RWPE2 (cell line): ENCODE measurements at regions not wholly inside any gene's neighbourhood (a gene's known extent, or its start where the extent isn't known, plus 50 kb on each side); places are given as distances from the start of the nearest gene placed in this dataset.

Experiments used
- ATAC-seq: fragments of 200-7000 bp; cut with Tn5 transposase; 3 replicates; pipeline ENCODE4 v1.9.1; 2021; ENCODE audit warnings: low read depth
- DNase-seq: peaks from one replicate; pipeline ENCODE4 v3.0.0-alpha.2; 2020; ENCODE audit warnings: low spot score
- H3K27ac ChIP-seq: fragments of 450-650 bp; 2 replicates; pipeline ENCODE4 v1.5.1; 2017; ENCODE audit warnings: mild to moderate bottlenecking; ENCODE audit not compliant: poor library complexity, severe bottlenecking
- H3K27me3 ChIP-seq: fragments of 250-450 bp; sonication (Bioruptor Pico); 2 replicates; pipeline ENCODE4 v1.5.1; 2021; ENCODE audit warnings: mild to moderate bottlenecking, moderate library complexity; ENCODE audit not compliant: insufficient read depth, poor library complexity, severe bottlenecking
- H3K36me3 ChIP-seq: fragments of 250-450 bp; sonication (Bioruptor Pico); 2 replicates; pipeline ENCODE4 v1.5.1; 2020; ENCODE audit warnings: low read depth, mild to moderate bottlenecking, moderate library complexity
- H3K4me1 ChIP-seq: fragments of 250-450 bp; sonication (Bioruptor Pico); 2 replicates; pipeline ENCODE4 v1.5.1; 2021; ENCODE audit warnings: mild to moderate bottlenecking, moderate library complexity; ENCODE audit not compliant: insufficient read depth, poor library complexity, severe bottlenecking
- H3K4me3 ChIP-seq: fragments of 250-450 bp; sonication (Bioruptor Pico); 2 replicates; pipeline ENCODE4 v1.5.1; 2021; ENCODE audit warnings: mild to moderate bottlenecking, moderate library complexity; ENCODE audit not compliant: severe bottlenecking
- H3K9me3 ChIP-seq: fragments of 250-450 bp; sonication (Bioruptor Pico); 2 replicates; pipeline ENCODE4 v1.5.1; 2021; ENCODE audit warnings: mild to moderate bottlenecking, moderate library complexity; ENCODE audit not compliant: severe bottlenecking
- TF ChIP-seq, protein P1 (sequence below): fragments of 450-650 bp; IDR thresholded peaks from one replicate; pipeline ENCODE4 v1.5.1; 2017; ENCODE audit warnings: mild to moderate bottlenecking, moderate library complexity; ENCODE audit not compliant: poor library complexity, severe bottlenecking

GRCh38 chr3:110677506-110677905 is 394.1 kb upstream of the NECTIN3 start:
- no peaks in the 10 kb centered on the region for H3K27me3 ChIP-seq
- H3K4me3 ChIP-seq, result no peak overlapping the region
- ATAC-seq, result no peak
- no peak overlapping the region for H3K27ac ChIP-seq
- TF ChIP-seq, protein P1, sequence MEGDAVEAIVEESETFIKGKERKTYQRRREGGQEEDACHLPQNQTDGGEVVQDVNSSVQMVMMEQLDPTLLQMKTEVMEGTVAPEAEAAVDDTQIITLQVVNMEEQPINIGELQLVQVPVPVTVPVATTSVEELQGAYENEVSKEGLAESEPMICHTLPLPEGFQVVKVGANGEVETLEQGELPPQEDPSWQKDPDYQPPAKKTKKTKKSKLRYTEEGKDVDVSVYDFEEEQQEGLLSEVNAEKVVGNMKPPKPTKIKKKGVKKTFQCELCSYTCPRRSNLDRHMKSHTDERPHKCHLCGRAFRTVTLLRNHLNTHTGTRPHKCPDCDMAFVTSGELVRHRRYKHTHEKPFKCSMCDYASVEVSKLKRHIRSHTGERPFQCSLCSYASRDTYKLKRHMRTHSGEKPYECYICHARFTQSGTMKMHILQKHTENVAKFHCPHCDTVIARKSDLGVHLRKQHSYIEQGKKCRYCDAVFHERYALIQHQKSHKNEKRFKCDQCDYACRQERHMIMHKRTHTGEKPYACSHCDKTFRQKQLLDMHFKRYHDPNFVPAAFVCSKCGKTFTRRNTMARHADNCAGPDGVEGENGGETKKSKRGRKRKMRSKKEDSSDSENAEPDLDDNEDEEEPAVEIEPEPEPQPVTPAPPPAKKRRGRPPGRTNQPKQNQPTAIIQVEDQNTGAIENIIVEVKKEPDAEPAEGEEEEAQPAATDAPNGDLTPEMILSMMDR, result no peak
- no peak for DNase-seq
- H3K36me3 ChIP-seq, result no peaks in the 10 kb centered on the region
- no peaks in the 10 kb centered on the region for H3K4me1 ChIP-seq
- H3K9me3 ChIP-seq, result no peaks in the 10 kb centered on the region

GRCh38 chr3:110679285-110679684 is 392.3 kb upstream of the NECTIN3 start:
- Histone ChIP-seq H3K27ac (no peak overlapping the region), H3K27me3 (no peaks in the 10 kb centered on the region), H3K36me3 (no peaks in the 10 kb centered on the region), H3K4me1 (no peaks in the 10 kb centered on the region), H3K4me3 (no peak overlapping the region), H3K9me3 (no peaks in the 10 kb centered on the region)
- TF ChIP-seq, protein P1, result no peak
- ATAC-seq (no peak), DNase-seq (no peak)

DNA sequence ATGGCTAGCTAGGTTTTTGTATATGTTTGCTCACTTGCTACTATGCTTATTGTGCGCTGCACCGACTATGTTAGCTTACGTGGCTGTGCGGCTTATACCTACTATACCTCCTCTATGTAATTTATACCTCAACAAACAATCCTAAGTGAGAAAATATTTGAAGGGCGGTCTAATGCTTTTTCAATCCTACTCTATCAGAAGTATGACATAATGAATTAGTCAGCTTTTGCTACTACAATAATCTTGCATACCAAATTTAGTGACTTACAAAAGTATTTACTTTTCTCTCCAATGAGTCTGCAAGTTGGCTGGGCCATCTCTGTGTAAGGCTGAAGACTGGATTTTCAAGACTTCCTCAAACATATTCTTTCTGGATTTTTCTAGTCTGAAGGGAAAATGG is 391.2 kb upstream of the NECTIN3 start:
- TF ChIP-seq, protein P1, result no peak
- no peak for ATAC-seq

GRCh38 chr3:110684466-110684865 is 387.1 kb upstream of the NECTIN3 start:
- H3K27ac ChIP-seq, result no peak overlapping the region
- TF ChIP-seq, protein P1, result no peak
- H3K4me3 ChIP-seq, result no peak overlapping the region
- H3K4me1 ChIP-seq, result no peaks in the 10 kb centered on the region
- no peaks in the 10 kb centered on the region for H3K36me3 ChIP-seq
- no peaks in the 10 kb centered on the region for H3K27me3 ChIP-seq
- DNase-seq, result no peak
- ATAC-seq, result no peak
- no peaks in the 10 kb centered on the region for H3K9me3 ChIP-seq

More for the DNA sequence above, 391.2 kb upstream of the NECTIN3 start:
- Histone ChIP-seq H3K4me1 (no peaks in the 10 kb centered on the region), H3K4me3 (no peak overlapping the region), H3K36me3 (no peaks in the 10 kb centered on the region), H3K9me3 (no peaks in the 10 kb centered on the region), H3K27me3 (no peaks in the 10 kb centered on the region), H3K27ac (no peak overlapping the region)
- no peak for DNase-seq

GRCh38 chr3:110685630-110686029 is 386.0 kb upstream of the NECTIN3 start:
- Histone ChIP-seq H3K36me3 (no peaks in the 10 kb centered on the region), H3K27ac (no peak overlapping the region), H3K27me3 (no peaks in the 10 kb centered on the region), H3K4me1 (no peaks in the 10 kb centered on the region), H3K9me3 (no peaks in the 10 kb centered on the region), H3K4me3 (no peak overlapping the region)
- no peak for DNase-seq
- ATAC-seq, result no peak
- TF ChIP-seq, protein P1, result no peak
